HepG2 (cell line): ENCODE measurements at regions not wholly inside any gene's neighbourhood (a gene's known extent, or its start where the extent isn't known, plus 50 kb on each side); places are given as distances from the start of the nearest gene placed in this dataset.

ENCODE experiments used
- ATAC-seq: fragments of 200-7000 bp; cut with Tn5 transposase; 3 replicates; pipeline ENCODE4 v1.9.1; 2020; ENCODE audit warnings: mild to moderate bottlenecking, moderate library complexity
- BruUV-seq: library from RNA; stranded (reverse); fragments of 400-500 nt; replicated peaks from 2 replicates; lab custom pipeline; 2021; lab: Mats Ljungman, UMichigan
- CTCF ChIA-PET: fragments of 300-600 bp; formaldehyde crosslinking; extraction: SDS; loops from one replicate; lab custom pipeline; 2021; ENCODE audit warnings: low total read pairs, inconsistent platforms, low intra/inter-chr PET ratio; lab: Yijun Ruan, JAX
- POLR2A ChIA-PET: fragments of 350-600 bp; sonication (Branson Sonifier 250); formaldehyde crosslinking; loops from one replicate; lab custom pipeline; 2020; ENCODE audit warnings: antibody characterized with exemption, inconsistent platforms; lab: Yijun Ruan, JAX
- DNase-seq: peaks from one replicate; pipeline ENCODE4 v3.0.0-alpha.2; 2015; ENCODE audit warnings: low spot score
- FAIRE-seq: peaks from 3 replicates; lab custom pipeline; 2011; peaks lifted over from hg19 to GRCh38; lab: Jason Lieb, UNC
- H2AFZ ChIP-seq: one replicate; pipeline ENCODE4 v1.6.1; 2011; ENCODE audit warnings: low read length, inconsistent platforms
- H3K27ac ChIP-seq: fragments of 300-600 bp; 3 replicates; pipeline ENCODE4 v1.8.0; 2011; ENCODE audit warnings: mixed run types, mild to moderate bottlenecking, mixed read lengths, low read length, inconsistent platforms; ENCODE audit not compliant: insufficient read depth; ENCODE audit errors: extremely low read length
- H3K27me3 ChIP-seq, 2 experiments: fragments of 200-600 bp in 1 of 2; 2 replicates in 1 of 2; 3 replicates in 1 of 2; pipeline versions ENCODE4 v1.6.0 to v1.8.0; 2011; ENCODE audit warnings: low read length in 2 of 2, mild to moderate bottlenecking in 2 of 2, moderate library complexity in 2 of 2, inconsistent platforms in 1 of 2; ENCODE audit not compliant: insufficient read depth in 2 of 2, control insufficient read depth in 1 of 2
- H3K36me3 ChIP-seq, 2 experiments: fragments of 200-600 bp in 1 of 2; replicated peaks in 1 of 2; 2 replicates in 1 of 2; 3 replicates in 1 of 2; pipeline versions ENCODE4 v1.5.1 to v1.8.0; 2011; ENCODE audit warnings: low read length in 2 of 2, inconsistent platforms in 1 of 2; ENCODE audit not compliant: insufficient read depth in 2 of 2, control insufficient read depth in 1 of 2
- H3K4me1 ChIP-seq: 2 replicates; pipeline ENCODE4 v1.5.1; 2012; ENCODE audit warnings: low read length, inconsistent platforms; ENCODE audit not compliant: insufficient read depth
- H3K4me2 ChIP-seq: 2 replicates; pipeline ENCODE4 v1.6.0; 2011; ENCODE audit warnings: low read depth, low read length, inconsistent platforms
- H3K4me3 ChIP-seq, 3 experiments: fragments of 200-600 bp in 1 of 3; sonication (generic), shearing (Covaris generic) in 1 of 3; replicated peaks in 1 of 3; 2 replicates each; pipeline ENCODE4 v1.5.1; 2011 to 2016; ENCODE audit warnings: low read length in 3 of 3, inconsistent platforms in 2 of 3, low read depth in 2 of 3, mild to moderate bottlenecking in 2 of 3, control low read depth in 1 of 3, mixed read lengths in 1 of 3; ENCODE audit not compliant: insufficient read depth in 1 of 3
- H3K79me2 ChIP-seq: one replicate; pipeline ENCODE4 v1.6.1; 2011; ENCODE audit warnings: low read length, inconsistent platforms; ENCODE audit not compliant: insufficient read depth
- H3K9ac ChIP-seq: 2 replicates; pipeline ENCODE4 v1.6.0; 2011; ENCODE audit warnings: mild to moderate bottlenecking, low read depth, low read length, inconsistent platforms; ENCODE audit not compliant: insufficient read depth
- H3K9me3 ChIP-seq: 2 replicates; pipeline ENCODE4 v1.5.1; 2012; ENCODE audit warnings: mild to moderate bottlenecking, low read length
- H4K20me1 ChIP-seq: 2 replicates; pipeline ENCODE4 v1.6.0; 2011; ENCODE audit warnings: inconsistent platforms, mild to moderate bottlenecking, low read length, moderate library complexity; ENCODE audit not compliant: insufficient read depth
- CEBPG ChIP-seq: IDR thresholded peaks from 2 replicates; pipeline ENCODE4 v1.6.1; 2016
- GATA4 ChIP-seq: sonication (generic); IDR thresholded peaks from 2 replicates; pipeline ENCODE4 v1.6.1; 2016; ENCODE audit warnings: antibody characterized with exemption, low read depth, borderline replicate concordance
- HCFC1 ChIP-seq: fragments of 150-350 bp; IDR thresholded peaks from 2 replicates; pipeline ENCODE4 v1.6.1; 2014; ENCODE audit warnings: low read depth, low read length
- MAFF ChIP-seq: IDR thresholded peaks from 2 replicates; pipeline ENCODE4 v1.6.1; 2011; ENCODE audit warnings: low read depth, low read length, improper control_type of control experiment
- NCOA2 ChIP-seq: sonication (generic); formaldehyde crosslinking; IDR thresholded peaks from 2 replicates; pipeline ENCODE4 v1.8.0; 2022; ENCODE audit warnings: inconsistent platforms
- NFIC ChIP-seq: IDR thresholded peaks from 2 replicates; pipeline ENCODE4 v1.6.1; 2012; ENCODE audit warnings: mild to moderate bottlenecking, low read length, inconsistent platforms
- RFXAP ChIP-seq: sonication (generic); formaldehyde crosslinking; IDR thresholded peaks from 2 replicates; pipeline ENCODE4 v1.4.0; 2020; ENCODE audit warnings: missing genetic modification reagents, borderline replicate concordance
- SAFB2 ChIP-seq: sonication (generic); formaldehyde crosslinking; IDR thresholded peaks from 2 replicates; pipeline ENCODE4 v1.5.1; 2020; ENCODE audit warnings: missing genetic modification reagents, low read depth, mild to moderate bottlenecking, borderline replicate concordance
- SRF ChIP-seq: IDR thresholded peaks from 2 replicates; pipeline ENCODE4 v1.6.1; 2011; ENCODE audit warnings: mild to moderate bottlenecking, low read depth, low read length, moderate library complexity
- TGIF2 ChIP-seq: IDR thresholded peaks from 2 replicates; pipeline ENCODE4 v1.6.1; 2016; ENCODE audit warnings: control low read depth, missing compliant biosample characterization
- WIZ ChIP-seq: sonication (generic); formaldehyde crosslinking; IDR thresholded peaks from 2 replicates; pipeline ENCODE4 v1.5.1; 2020; ENCODE audit warnings: mild to moderate bottlenecking, missing genetic modification reagents
- ZNF496 ChIP-seq: sonication (generic); formaldehyde crosslinking; IDR thresholded peaks from 2 replicates; pipeline ENCODE4 v1.8.1; 2023; ENCODE audit warnings: mild to moderate bottlenecking, moderate library complexity, missing genetic modification reagents; ENCODE audit not compliant: insufficient replicate concordance
- ZNF790 ChIP-seq: sonication (generic); formaldehyde crosslinking; IDR thresholded peaks from 2 replicates; pipeline ENCODE4 v1.8.0; 2022; ENCODE audit warnings: missing genetic modification reagents, mild to moderate bottlenecking, borderline replicate concordance
- WGBS: methylation state at CpG from one replicate; pipeline ENCODE4 v1.1.6; 2017; ENCODE audit warnings: low lambda C conversion rate; 5-methylcytosine and 5-hydroxymethylcytosine counted together
- in situ Hi-C: cut with HindIII; loops from 2 replicates; pipeline ENCODE4 v1.10.0; 2017; ENCODE audit warnings: low pct_unique_long_range_greater_than_20kb; ENCODE audit not compliant: extremely low pct_ligation_motif_present
- intact Hi-C: fragments of 100-400 bp; cut with micrococcal nuclease; formaldehyde crosslinking; loops from one replicate; pipeline ENCODE4 v1.10.0; 2022; ENCODE audit not compliant: unreplicated experiment
- TF ChIP-seq, protein P1 (sequence below): IDR thresholded peaks from 2 replicates; pipeline ENCODE4 v1.4.0; 2020; ENCODE audit warnings: mild to moderate bottlenecking, missing genetic modification reagents
- TF ChIP-seq, protein P2 (sequence below): sonication (generic); formaldehyde crosslinking; IDR thresholded peaks from 2 replicates; pipeline ENCODE4 v1.5.0; 2020; ENCODE audit warnings: mild to moderate bottlenecking, low read depth, missing genetic modification reagents, borderline replicate concordance
- TF ChIP-seq, protein P3 (sequence below), 2 experiments: sonication (generic) in 1 of 2; formaldehyde crosslinking in 1 of 2; IDR thresholded peaks; 2 replicates each; pipeline versions ENCODE4 v1.4.0 to v1.6.1; 2016 to 2020; ENCODE audit warnings: borderline replicate concordance in 1 of 2, low read depth in 1 of 2, mild to moderate bottlenecking in 1 of 2, missing genetic modification reagents in 1 of 2

DNA sequence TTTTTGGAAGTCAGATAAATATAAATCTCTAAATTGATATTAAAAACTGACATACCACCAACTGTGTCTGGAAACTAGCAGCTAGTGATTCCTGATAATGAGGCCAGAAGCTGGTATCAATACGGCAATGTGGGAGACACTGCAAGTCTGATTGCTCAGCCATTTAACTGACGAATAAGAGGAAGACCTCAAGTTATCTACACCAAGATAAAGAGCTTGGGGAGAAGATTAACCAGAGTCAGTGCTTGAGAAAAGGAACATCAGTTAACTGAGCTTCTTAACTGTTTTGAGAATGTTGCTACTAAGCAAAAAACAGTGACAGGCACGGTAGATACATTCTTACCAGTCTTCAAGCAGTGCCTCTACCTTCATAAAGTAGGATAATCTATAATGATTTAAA, 140.4 kb upstream of the TENT5A start (continued):
- TF ChIP-seq, protein P1, sequence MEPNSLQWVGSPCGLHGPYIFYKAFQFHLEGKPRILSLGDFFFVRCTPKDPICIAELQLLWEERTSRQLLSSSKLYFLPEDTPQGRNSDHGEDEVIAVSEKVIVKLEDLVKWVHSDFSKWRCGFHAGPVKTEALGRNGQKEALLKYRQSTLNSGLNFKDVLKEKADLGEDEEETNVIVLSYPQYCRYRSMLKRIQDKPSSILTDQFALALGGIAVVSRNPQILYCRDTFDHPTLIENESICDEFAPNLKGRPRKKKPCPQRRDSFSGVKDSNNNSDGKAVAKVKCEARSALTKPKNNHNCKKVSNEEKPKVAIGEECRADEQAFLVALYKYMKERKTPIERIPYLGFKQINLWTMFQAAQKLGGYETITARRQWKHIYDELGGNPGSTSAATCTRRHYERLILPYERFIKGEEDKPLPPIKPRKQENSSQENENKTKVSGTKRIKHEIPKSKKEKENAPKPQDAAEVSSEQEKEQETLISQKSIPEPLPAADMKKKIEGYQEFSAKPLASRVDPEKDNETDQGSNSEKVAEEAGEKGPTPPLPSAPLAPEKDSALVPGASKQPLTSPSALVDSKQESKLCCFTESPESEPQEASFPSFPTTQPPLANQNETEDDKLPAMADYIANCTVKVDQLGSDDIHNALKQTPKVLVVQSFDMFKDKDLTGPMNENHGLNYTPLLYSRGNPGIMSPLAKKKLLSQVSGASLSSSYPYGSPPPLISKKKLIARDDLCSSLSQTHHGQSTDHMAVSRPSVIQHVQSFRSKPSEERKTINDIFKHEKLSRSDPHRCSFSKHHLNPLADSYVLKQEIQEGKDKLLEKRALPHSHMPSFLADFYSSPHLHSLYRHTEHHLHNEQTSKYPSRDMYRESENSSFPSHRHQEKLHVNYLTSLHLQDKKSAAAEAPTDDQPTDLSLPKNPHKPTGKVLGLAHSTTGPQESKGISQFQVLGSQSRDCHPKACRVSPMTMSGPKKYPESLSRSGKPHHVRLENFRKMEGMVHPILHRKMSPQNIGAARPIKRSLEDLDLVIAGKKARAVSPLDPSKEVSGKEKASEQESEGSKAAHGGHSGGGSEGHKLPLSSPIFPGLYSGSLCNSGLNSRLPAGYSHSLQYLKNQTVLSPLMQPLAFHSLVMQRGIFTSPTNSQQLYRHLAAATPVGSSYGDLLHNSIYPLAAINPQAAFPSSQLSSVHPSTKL (CRISPR knock-in tag), result no peak
- no peak for TF ChIP-seq SAFB2

DNA sequence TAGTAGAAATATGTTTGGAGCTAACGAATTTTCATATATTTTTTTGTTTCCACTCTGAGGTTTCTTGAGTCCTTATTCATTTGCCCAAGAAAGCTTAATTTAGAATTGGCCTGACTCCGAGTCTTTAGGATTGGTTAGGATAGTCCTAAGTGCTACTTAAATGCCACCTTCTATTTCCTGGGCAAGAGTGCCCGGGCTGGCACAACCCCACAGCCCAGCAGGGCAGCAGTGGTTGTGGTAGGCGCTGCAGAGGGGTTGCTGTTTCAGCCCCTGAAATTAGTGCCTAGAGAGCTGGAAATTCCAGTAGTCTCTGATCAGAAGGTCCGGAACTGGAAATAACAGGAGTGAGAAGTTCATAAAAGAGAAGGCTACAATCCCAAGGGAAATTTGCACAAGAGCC, 139.4 kb upstream of the TENT5A start:
- Histone ChIP-seq H3K4me3 (no peak overlapping the region), H3K36me3 (no peaks in the 10 kb centered on the region), H3K4me1 (peaks cover 33% of the 10 kb centered on the region), H2AFZ (no peak overlapping the region), H3K9ac (no peak overlapping the region), H4K20me1 (no peaks in the 10 kb centered on the region), H3K27me3 (no peaks in the 10 kb centered on the region), H3K4me2 (no peak overlapping the region), H3K9me3 (no peaks in the 10 kb centered on the region), H3K79me2 (no peaks in the 10 kb centered on the region), H3K27ac (no peak overlapping the region)
- DNase-seq (no peak), FAIRE-seq (no peak), ATAC-seq (no peak)
- ChIA-PET CTCF (no interaction called here), POLR2A (no interaction called here)
- WGBS, result 95% methylated on average over 5 of the region's 5 CpGs
- in situ Hi-C loops, result no loop called here
- BruUV-seq, result no TSS peak
- intact Hi-C loops, result no loop called here
- TF ChIP-seq GATA4 (no peak), TGIF2 (no peak), RFXAP (no peak), NFIC (no peak), ZNF496 (CRISPR knock-in tag) (no peak), NCOA2 (CRISPR knock-in tag) (no peak), HCFC1 (no peak), SRF (no peak), CEBPG (CRISPR knock-in tag) (no peak), MAFF (no peak), ZNF790 (CRISPR knock-in tag) (no peak), WIZ (CRISPR knock-in tag) (no peak)
- TF ChIP-seq, protein P2, sequence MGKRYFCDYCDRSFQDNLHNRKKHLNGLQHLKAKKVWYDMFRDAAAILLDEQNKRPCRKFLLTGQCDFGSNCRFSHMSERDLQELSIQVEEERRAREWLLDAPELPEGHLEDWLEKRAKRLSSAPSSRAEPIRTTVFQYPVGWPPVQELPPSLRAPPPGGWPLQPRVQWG (CRISPR knock-in tag), result no peak
- TF ChIP-seq, protein P3, sequence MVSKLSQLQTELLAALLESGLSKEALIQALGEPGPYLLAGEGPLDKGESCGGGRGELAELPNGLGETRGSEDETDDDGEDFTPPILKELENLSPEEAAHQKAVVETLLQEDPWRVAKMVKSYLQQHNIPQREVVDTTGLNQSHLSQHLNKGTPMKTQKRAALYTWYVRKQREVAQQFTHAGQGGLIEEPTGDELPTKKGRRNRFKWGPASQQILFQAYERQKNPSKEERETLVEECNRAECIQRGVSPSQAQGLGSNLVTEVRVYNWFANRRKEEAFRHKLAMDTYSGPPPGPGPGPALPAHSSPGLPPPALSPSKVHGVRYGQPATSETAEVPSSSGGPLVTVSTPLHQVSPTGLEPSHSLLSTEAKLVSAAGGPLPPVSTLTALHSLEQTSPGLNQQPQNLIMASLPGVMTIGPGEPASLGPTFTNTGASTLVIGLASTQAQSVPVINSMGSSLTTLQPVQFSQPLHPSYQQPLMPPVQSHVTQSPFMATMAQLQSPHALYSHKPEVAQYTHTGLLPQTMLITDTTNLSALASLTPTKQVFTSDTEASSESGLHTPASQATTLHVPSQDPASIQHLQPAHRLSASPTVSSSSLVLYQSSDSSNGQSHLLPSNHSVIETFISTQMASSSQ (IDR thresholded peaks at IDR 0.05; ENCODE audit: low read depth), result no peak
- TF ChIP-seq, protein P3 (CRISPR knock-in tag; IDR thresholded peaks at IDR 0.05; ENCODE audit: borderline replicate concordance), result no peak
